ENCODE measurements at regions not wholly inside any gene's neighbourhood (a gene's known extent, or its start where the extent isn't known, plus 50 kb on each side); places are given as distances from the start of the nearest gene placed in this dataset.

GRCh38 chr3:174408310-174408709 is 450.8 kb upstream of the NAALADL2 start:
- no peak for DNase-seq

GRCh38 chr3:174409086-174409743 is 449.9 kb upstream of the NAALADL2 start:
- DNase-seq = no peak

- no peak for DNase-seq
These were observed 445.8 kb upstream of the NAALADL2 start for GRCh38 chr3:174413062-174413912.

- no peak for DNase-seq
These were observed 444.2 kb upstream of the NAALADL2 start for GRCh38 chr3:174414902-174415301.

GRCh38 chr3:174417573-174417972 is 441.6 kb upstream of the NAALADL2 start:
- no peak for DNase-seq

- DNase-seq = no peak
These were observed 439.9 kb upstream of the NAALADL2 start for GRCh38 chr3:174419216-174419615.

- no peak for DNase-seq
These were observed 435.2 kb upstream of the NAALADL2 start for GRCh38 chr3:174423936-174424335.

GRCh38 chr3:174424656-174425055 is 434.5 kb upstream of the NAALADL2 start:
- no peak for DNase-seq

GRCh38 chr3:174425422-174425821 is 433.7 kb upstream of the NAALADL2 start:
- no peak for DNase-seq

GRCh38 chr3:174430986-174431385 is 428.1 kb upstream of the NAALADL2 start:
- DNase-seq = no peak

- DNase-seq = no peak
These were observed 427.4 kb upstream of the NAALADL2 start for GRCh38 chr3:174431717-174432116.

- no peak for DNase-seq
These were observed 422.8 kb upstream of the NAALADL2 start for GRCh38 chr3:174436367-174436766.

GRCh38 chr3:174438501-174439145 is 420.5 kb upstream of the NAALADL2 start:
- DNase-seq = no peak

GRCh38 chr3:174439331-174440252 is 419.5 kb upstream of the NAALADL2 start:
- no peak for DNase-seq

- DNase-seq = no peak
These were observed 418.9 kb upstream of the NAALADL2 start for GRCh38 chr3:174440253-174440701.

- peak; percentile 51 for DNase-seq
These were observed 418.2 kb upstream of the NAALADL2 start for GRCh38 chr3:174440741-174441587.

- DNase-seq = no peak
These were observed 417.4 kb upstream of the NAALADL2 start for GRCh38 chr3:174441588-174442301.

GRCh38 chr3:174442302-174442682 is 416.8 kb upstream of the NAALADL2 start:
- no peak for DNase-seq

- no peak for DNase-seq
These were observed 414.7 kb upstream of the NAALADL2 start for GRCh38 chr3:174444391-174444790.

GRCh38 chr3:174457758-174458157 is 401.4 kb upstream of the NAALADL2 start:
- no peak for DNase-seq

- DNase-seq = no peak
These were observed 398.3 kb upstream of the NAALADL2 start for GRCh38 chr3:174460831-174461230.
